H9 (cell line): ENCODE measurements at regions not wholly inside any gene's neighbourhood (a gene's known extent, or its start where the extent isn't known, plus 50 kb on each side); places are given as distances from the start of the nearest gene placed in this dataset.
A peak's percentile ranks its signal among the peaks of the same experiment; 100 is the strongest.

Experiments used
- DNase-seq: peaks from one replicate; pipeline ENCODE4 v3.0.0-alpha.2; 2017
- H2AFZ ChIP-seq: one replicate; pipeline ENCODE4 v1.6.1; 2013; ENCODE audit warnings: mild to moderate bottlenecking, low read length, control low read depth, moderate library complexity
- H2AK5ac ChIP-seq: 2 replicates; pipeline ENCODE4 v1.6.1; 2013; ENCODE audit warnings: low read length, control low read depth, mixed read lengths; ENCODE audit not compliant: insufficient read length
- H2BK120ac ChIP-seq: one replicate; pipeline ENCODE4 v1.6.1; 2013; ENCODE audit warnings: low read depth, mild to moderate bottlenecking, low read length, control low read depth, inconsistent platforms; ENCODE audit not compliant: poor library complexity, severe bottlenecking
- H2BK12ac ChIP-seq: 2 replicates; pipeline ENCODE4 v1.6.1; 2013; ENCODE audit warnings: low read length, control low read depth, mixed read lengths, low read depth; ENCODE audit not compliant: insufficient read length
- H2BK15ac ChIP-seq: 2 replicates; pipeline ENCODE4 v1.6.1; 2013; ENCODE audit warnings: low read depth, low read length, control low read depth
- H2BK20ac ChIP-seq: one replicate; pipeline ENCODE4 v1.6.1; 2013; ENCODE audit warnings: low read depth, mild to moderate bottlenecking, low read length, control low read depth, inconsistent platforms; ENCODE audit not compliant: poor library complexity, severe bottlenecking
- H2BK5ac ChIP-seq: 2 replicates; pipeline ENCODE4 v1.6.1; 2013; ENCODE audit warnings: low read length, control low read depth, mixed read lengths; ENCODE audit not compliant: insufficient read length
- H3K14ac ChIP-seq: 2 replicates; pipeline ENCODE4 v1.6.1; 2013; ENCODE audit warnings: low read length, control low read depth; ENCODE audit not compliant: insufficient read depth
- H3K18ac ChIP-seq: 2 replicates; pipeline ENCODE4 v1.6.1; 2013; ENCODE audit warnings: low read depth, mild to moderate bottlenecking, mixed read lengths, low read length, control low read depth; ENCODE audit not compliant: insufficient read length
- H3K23ac ChIP-seq: 2 replicates; pipeline ENCODE4 v1.6.1; 2013; ENCODE audit warnings: low read length, control low read depth, mixed read lengths, low read depth; ENCODE audit not compliant: insufficient read length
- H3K23me2 ChIP-seq: 2 replicates; pipeline ENCODE4 v1.6.1; 2013; ENCODE audit warnings: low read depth, mild to moderate bottlenecking, mixed read lengths, low read length, control low read depth; ENCODE audit not compliant: insufficient read length, poor library complexity, severe bottlenecking
- H3K27ac ChIP-seq: 2 replicates; pipeline ENCODE4 v1.5.1; 2013; ENCODE audit warnings: low read length, control low read depth, mixed read lengths, low read depth; ENCODE audit not compliant: insufficient read length
- H3K27me3 ChIP-seq: 2 replicates; pipeline ENCODE4 v1.6.1; 2013; ENCODE audit warnings: low read length, control low read depth, inconsistent platforms; ENCODE audit not compliant: insufficient read depth
- H3K4ac ChIP-seq: 2 replicates; pipeline ENCODE4 v1.6.1; 2013; ENCODE audit warnings: low read depth, mild to moderate bottlenecking, control low read depth, inconsistent platforms, low read length, moderate library complexity
- H3K4me1 ChIP-seq: 2 replicates; pipeline ENCODE4 v1.6.1; 2013; ENCODE audit warnings: low read length, control low read depth, inconsistent platforms; ENCODE audit not compliant: insufficient read depth
- H3K4me2 ChIP-seq: 2 replicates; pipeline ENCODE4 v1.6.1; 2013; ENCODE audit warnings: low read length, control low read depth, mixed read lengths; ENCODE audit not compliant: insufficient read length, insufficient read depth
- H3K56ac ChIP-seq: 2 replicates; pipeline ENCODE4 v1.6.1; 2013; ENCODE audit warnings: low read depth, mild to moderate bottlenecking, mixed read lengths, low read length, control low read depth; ENCODE audit not compliant: insufficient read length
- H3K79me1 ChIP-seq: 2 replicates; pipeline ENCODE4 v1.6.1; 2013; ENCODE audit warnings: low read depth, mild to moderate bottlenecking, moderate library complexity, low read length, control low read depth, inconsistent platforms; ENCODE audit not compliant: insufficient read depth, poor library complexity, severe bottlenecking
- H3K79me2 ChIP-seq: 2 replicates; pipeline ENCODE4 v1.6.1; 2013; ENCODE audit warnings: low read length, control low read depth, inconsistent platforms; ENCODE audit not compliant: insufficient read depth
- H3K9ac ChIP-seq: 2 replicates; pipeline ENCODE4 v1.6.1; 2013; ENCODE audit warnings: low read length, control low read depth, mixed read lengths; ENCODE audit not compliant: insufficient read length; ENCODE audit errors: extremely low read depth
- H3K9me3 ChIP-seq: one replicate; pipeline ENCODE4 v1.6.1; 2013; ENCODE audit warnings: low read depth, low read length, inconsistent platforms; ENCODE audit not compliant: control insufficient read depth
- H3T11ph ChIP-seq: one replicate; pipeline ENCODE4 v1.6.1; 2013; ENCODE audit warnings: mild to moderate bottlenecking, low read length, control low read depth, inconsistent platforms
- H4K20me1 ChIP-seq: one replicate; pipeline ENCODE4 v1.6.1; 2013; ENCODE audit not compliant: control insufficient read depth, insufficient read length, insufficient read depth
- H4K5ac ChIP-seq: 2 replicates; pipeline ENCODE4 v1.6.1; 2013; ENCODE audit warnings: low read depth, mild to moderate bottlenecking, mixed read lengths, low read length, control low read depth; ENCODE audit not compliant: insufficient read length
- H4K8ac ChIP-seq: replicated peaks from 2 replicates; pipeline ENCODE4 v1.6.1; 2013; ENCODE audit warnings: low read length, control low read depth, mixed read lengths, low read depth; ENCODE audit not compliant: insufficient read length
- H4K91ac ChIP-seq: 2 replicates; pipeline ENCODE4 v1.6.1; 2013; ENCODE audit warnings: low read depth, mild to moderate bottlenecking, moderate library complexity, mixed read lengths, low read length, control low read depth; ENCODE audit not compliant: insufficient read length
- H3K27ac Mint-ChIP-seq, 3 experiments: 2 replicates in 2 of 3; 3 replicates in 1 of 3; pipeline ENCODE4 v1.8.0; 2020 to 2021; ENCODE audit warnings: mixed read lengths in 3 of 3, mild to moderate bottlenecking in 1 of 3, moderate library complexity in 1 of 3
- H3K27me3 Mint-ChIP-seq: 2 replicates; pipeline ENCODE4 v1.8.0; 2021; ENCODE audit warnings: low read depth, mild to moderate bottlenecking, moderate library complexity, mixed read lengths
- H3K36me3 Mint-ChIP-seq, 3 experiments: 2 replicates in 2 of 3; 3 replicates in 1 of 3; pipeline ENCODE4 v1.8.0; 2020 to 2021; ENCODE audit warnings: low read depth in 3 of 3, mixed read lengths in 3 of 3; ENCODE audit not compliant: insufficient read depth in 1 of 3
- H3K4me1 Mint-ChIP-seq, 2 experiments: 2 replicates each; pipeline ENCODE4 v1.8.0; 2020; ENCODE audit warnings: mixed read lengths in 2 of 2
- H3K4me3 Mint-ChIP-seq, 2 experiments: 2 replicates in 1 of 2; 3 replicates in 1 of 2; pipeline ENCODE4 v1.8.0; 2020 to 2021; ENCODE audit warnings: mild to moderate bottlenecking in 2 of 2, mixed read lengths in 2 of 2, moderate library complexity in 1 of 2
- H3K9me3 Mint-ChIP-seq, 2 experiments: 2 replicates in 1 of 2; 3 replicates in 1 of 2; pipeline ENCODE4 v1.8.0; 2020; ENCODE audit warnings: mild to moderate bottlenecking in 2 of 2, mixed read lengths in 2 of 2, moderate library complexity in 1 of 2
- TF ChIP-seq, protein P1 (sequence below): fragments of 200-600 bp; sonication (generic); conservative IDR thresholded peaks from 3 replicates; pipeline ENCODE4 v1.8.0; 2021; ENCODE audit warnings: antibody characterized with exemption, mild to moderate bottlenecking

GRCh38 chr6:68071740-68072139 is 563.3 kb upstream of the ADGRB3 start:
- no peak for DNase-seq
- H3K4me1 ChIP-seq, result peaks cover 4% of the 10 kb centered on the region; the same call in 1 of the 2 replicates
- H3K79me2 ChIP-seq, result no peaks in the 10 kb centered on the region
- H2BK15ac ChIP-seq, result no peak overlapping the region
- H3K23ac ChIP-seq, result no peak overlapping the region
- no peaks in the 10 kb centered on the region for H3K27me3 ChIP-seq
- H3K9me3 ChIP-seq, result no peaks in the 10 kb centered on the region
- no peak overlapping the region for H2BK20ac ChIP-seq
- no peak overlapping the region for H3K14ac ChIP-seq
- no peak overlapping the region for H3T11ph ChIP-seq
- H3K9me3 Mint-ChIP-seq, result no peaks in the 10 kb centered on the region
- H3K27ac Mint-ChIP-seq, result peak overlapping the region in 2 of 3 experiments; percentile 34 to 37; a peak in 4 of 7 replicates
- no peak overlapping the region for H2BK5ac ChIP-seq
- H3K56ac ChIP-seq, result no peak overlapping the region
- no peak overlapping the region for H2BK120ac ChIP-seq
- no peak overlapping the region for H4K5ac ChIP-seq
- no peak overlapping the region for H4K8ac ChIP-seq
- TF ChIP-seq, protein P1, sequence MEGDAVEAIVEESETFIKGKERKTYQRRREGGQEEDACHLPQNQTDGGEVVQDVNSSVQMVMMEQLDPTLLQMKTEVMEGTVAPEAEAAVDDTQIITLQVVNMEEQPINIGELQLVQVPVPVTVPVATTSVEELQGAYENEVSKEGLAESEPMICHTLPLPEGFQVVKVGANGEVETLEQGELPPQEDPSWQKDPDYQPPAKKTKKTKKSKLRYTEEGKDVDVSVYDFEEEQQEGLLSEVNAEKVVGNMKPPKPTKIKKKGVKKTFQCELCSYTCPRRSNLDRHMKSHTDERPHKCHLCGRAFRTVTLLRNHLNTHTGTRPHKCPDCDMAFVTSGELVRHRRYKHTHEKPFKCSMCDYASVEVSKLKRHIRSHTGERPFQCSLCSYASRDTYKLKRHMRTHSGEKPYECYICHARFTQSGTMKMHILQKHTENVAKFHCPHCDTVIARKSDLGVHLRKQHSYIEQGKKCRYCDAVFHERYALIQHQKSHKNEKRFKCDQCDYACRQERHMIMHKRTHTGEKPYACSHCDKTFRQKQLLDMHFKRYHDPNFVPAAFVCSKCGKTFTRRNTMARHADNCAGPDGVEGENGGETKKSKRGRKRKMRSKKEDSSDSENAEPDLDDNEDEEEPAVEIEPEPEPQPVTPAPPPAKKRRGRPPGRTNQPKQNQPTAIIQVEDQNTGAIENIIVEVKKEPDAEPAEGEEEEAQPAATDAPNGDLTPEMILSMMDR, result no peak
- H3K18ac ChIP-seq, result no peak overlapping the region
- no peak overlapping the region for H3K4ac ChIP-seq
- no peak overlapping the region for H2AK5ac ChIP-seq
- H3K23me2 ChIP-seq, result no peaks in the 10 kb centered on the region
- H3K4me1 Mint-ChIP-seq, result peaks cover 54 to 66% of the 10 kb centered on the region in 2 experiments
- no peak overlapping the region for H3K27ac ChIP-seq
- H3K4me2 ChIP-seq, result no peak overlapping the region
- H3K27me3 Mint-ChIP-seq, result no peaks in the 10 kb centered on the region
- H3K4me3 Mint-ChIP-seq, result no peak overlapping the region
- H3K9ac ChIP-seq, result no peak overlapping the region
- H3K36me3 Mint-ChIP-seq, result no peaks in the 10 kb centered on the region
- H4K20me1 ChIP-seq, result no peaks in the 10 kb centered on the region
- H3K79me1 ChIP-seq, result no peaks in the 10 kb centered on the region
- no peak overlapping the region for H2AFZ ChIP-seq
- no peak overlapping the region for H2BK12ac ChIP-seq
- no peak overlapping the region for H4K91ac ChIP-seq
